ENCODE measurements at regions not wholly inside any gene's neighbourhood (a gene's known extent, or its start where the extent isn't known, plus 50 kb on each side); places are given as distances from the start of the nearest gene placed in this dataset.

DNA sequence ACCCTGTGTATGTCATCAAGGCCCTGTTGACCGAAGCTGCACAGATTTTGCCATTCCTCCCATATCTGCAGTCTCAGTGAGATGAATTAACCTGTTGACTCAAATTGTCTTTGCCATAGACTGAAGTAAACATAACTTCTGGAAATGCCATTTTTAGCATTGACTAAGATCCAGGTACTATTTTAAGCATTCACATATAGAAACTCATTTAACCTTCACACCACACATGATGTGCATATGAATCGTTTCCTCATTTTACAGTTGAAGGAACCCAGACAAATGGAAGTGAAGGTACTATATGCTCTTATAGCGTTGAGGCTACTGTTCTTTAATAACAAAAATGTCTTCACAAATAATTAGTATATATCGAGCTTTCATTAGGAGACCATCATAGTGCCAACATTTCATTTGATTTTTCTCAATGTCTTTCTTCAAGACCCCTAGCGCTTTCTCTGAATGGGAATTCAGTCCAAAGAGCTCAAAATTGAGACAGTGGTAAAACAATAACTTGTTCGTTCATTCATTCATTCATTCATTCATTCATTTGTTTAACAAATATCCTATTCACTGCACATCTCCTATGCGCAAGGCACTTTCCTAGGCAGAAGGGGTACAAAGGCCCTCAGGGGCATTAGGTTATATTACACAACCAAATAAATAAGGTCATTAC is 444.7 kb downstream of the ADGRL2 start:
- TF ChIP-seq EP300 (IDR thresholded peaks at IDR 0.05; ENCODE audit: borderline replicate concordance) (no peak), RAD21 (IDR thresholded peaks at IDR 0.05; ENCODE audit: low read depth) (no peak), FOXM1 (IDR thresholded peaks at IDR 0.05; ENCODE audit: borderline replicate concordance, low read depth) (no peak)
- TF ChIP-seq, protein P1, sequence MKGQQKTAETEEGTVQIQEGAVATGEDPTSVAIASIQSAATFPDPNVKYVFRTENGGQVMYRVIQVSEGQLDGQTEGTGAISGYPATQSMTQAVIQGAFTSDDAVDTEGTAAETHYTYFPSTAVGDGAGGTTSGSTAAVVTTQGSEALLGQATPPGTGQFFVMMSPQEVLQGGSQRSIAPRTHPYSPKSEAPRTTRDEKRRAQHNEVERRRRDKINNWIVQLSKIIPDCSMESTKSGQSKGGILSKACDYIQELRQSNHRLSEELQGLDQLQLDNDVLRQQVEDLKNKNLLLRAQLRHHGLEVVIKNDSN (IDR thresholded peaks at IDR 0.05), result no peak
- TF ChIP-seq, protein P2, sequence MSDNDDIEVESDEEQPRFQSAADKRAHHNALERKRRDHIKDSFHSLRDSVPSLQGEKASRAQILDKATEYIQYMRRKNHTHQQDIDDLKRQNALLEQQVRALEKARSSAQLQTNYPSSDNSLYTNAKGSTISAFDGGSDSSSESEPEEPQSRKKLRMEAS (IDR thresholded peaks at IDR 0.05), result no peak

Measured in Ishikawa (cell line).